SK-N-SH treated with all-trans-retinoic acid at 6 μM for 48 hours (cell line): ENCODE measurements at regions not wholly inside any gene's neighbourhood (a gene's known extent, or its start where the extent isn't known, plus 50 kb on each side); places are given as distances from the start of the nearest gene placed in this dataset.

Experiments used
- CSDC2 ChIP-seq: fragments of 250-450 bp; sonication (Bioruptor Pico); IDR thresholded peaks from 2 replicates; pipeline ENCODE4 v1.5.0; 2020; ENCODE audit warnings: mild to moderate bottlenecking, moderate library complexity
- OSR1 ChIP-seq: fragments of 250-450 bp; sonication (Bioruptor Pico); IDR thresholded peaks from 2 replicates; pipeline ENCODE4 v1.8.0; 2022; ENCODE audit warnings: moderate library complexity, mild to moderate bottlenecking, inconsistent platforms
- PPARA ChIP-seq: fragments of 250-450 bp; sonication (Bioruptor Pico); IDR thresholded peaks from 2 replicates; pipeline ENCODE4 v1.5.0; 2020; ENCODE audit warnings: mild to moderate bottlenecking, borderline replicate concordance
- RARB ChIP-seq: fragments of 250-450 bp; sonication (Bioruptor Pico); IDR thresholded peaks from 2 replicates; pipeline ENCODE4 v1.8.0; 2021; ENCODE audit warnings: mild to moderate bottlenecking, moderate library complexity

DNA sequence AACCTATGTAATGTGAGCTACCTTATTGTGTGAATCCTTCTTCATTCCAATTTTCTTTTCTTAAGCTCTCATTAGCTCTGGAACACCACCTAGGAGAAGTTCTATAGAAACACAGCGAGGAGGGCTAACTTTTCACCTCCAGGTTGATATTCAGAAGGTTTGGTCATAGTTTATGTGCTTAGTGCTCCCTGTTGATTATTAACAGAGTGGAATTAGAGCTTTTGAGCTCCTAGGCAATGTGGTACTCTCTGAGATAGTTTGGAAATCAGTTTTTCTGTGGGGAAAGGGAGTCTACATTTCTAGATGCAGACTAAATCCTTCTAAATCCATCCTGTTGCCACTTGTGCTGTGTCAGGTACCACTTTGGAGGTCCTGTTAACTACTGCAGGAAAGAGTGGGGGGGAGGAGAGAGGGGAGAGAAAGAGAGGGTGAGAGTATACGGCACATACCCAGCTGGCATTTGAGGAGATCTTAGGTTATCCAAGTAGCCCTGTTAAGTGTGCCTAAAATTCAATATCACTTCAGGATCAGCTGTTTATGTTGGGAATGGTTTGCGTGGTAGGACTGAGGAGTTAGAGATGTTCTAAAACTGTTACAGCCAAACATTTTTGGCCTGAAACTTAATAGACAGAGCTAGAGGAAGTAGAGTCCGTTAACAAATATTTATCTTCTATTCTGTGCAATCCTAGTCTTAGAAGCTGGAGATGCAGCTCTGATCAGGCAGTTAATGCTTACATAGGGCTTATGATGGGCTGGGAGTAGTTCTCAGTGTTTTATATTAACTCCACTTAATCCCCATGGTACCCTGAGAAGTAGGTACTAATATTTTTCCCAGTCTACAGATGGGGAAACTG, 117.5 kb upstream of the PROK2 start:
- TF ChIP-seq RARB (CRISPR knock-in tag): no peak
- TF ChIP-seq CSDC2 (CRISPR knock-in tag): no peak
- no peak for TF ChIP-seq OSR1 (CRISPR knock-in tag)
- TF ChIP-seq PPARA (CRISPR knock-in tag): no peak
